ENCODE measurements at regions not wholly inside any gene's neighbourhood (a gene's known extent, or its start where the extent isn't known, plus 50 kb on each side); places are given as distances from the start of the nearest gene placed in this dataset.
A peak's percentile ranks its signal among the peaks of the same experiment; 100 is the strongest.

- Histone ChIP-seq H3K9me3 (no peaks in the 10 kb centered on the region), H3K27me3 (no peaks in the 10 kb centered on the region), H3K36me3 (no peaks in the 10 kb centered on the region), H3K27ac (replicated peaks in 1 of 4) (no peak overlapping the region), H3K4me1 (peaks cover 0 to 7% (median 0%) of the 10 kb centered on the region in 4 donors), H3K4me3 (no peak overlapping the region)
- no peak for DNase-seq (ENCODE audit: extremely low spot score)
- intact Hi-C loops (cut with DNase I): no loop called here
- TF ChIP-seq POLR2AphosphoS5 (IDR thresholded peaks at IDR 0.05) (no peak), POLR2A (IDR thresholded peaks at IDR 0.05; ENCODE audit: low read depth) (no peak), EP300 (IDR thresholded peaks at IDR 0.05) (no peak), CTCF (IDR thresholded peaks at IDR 0.05) (no peak)
- WGBS: 52% methylated on average over 2 of the region's 2 CpGs
Measured at GRCh38 chr7:91323626-91324158, 59.5 kb downstream of the FZD1 start.

GRCh38 chr7:91324663-91325062, 60.4 kb downstream of the FZD1 start:
- no peak for DNase-seq (ENCODE audit: extremely low spot score)
- Histone ChIP-seq H3K27me3 (no peaks in the 10 kb centered on the region), H3K27ac (replicated peaks in 1 of 4) (no peak overlapping the region), H3K4me3 (no peak overlapping the region), H3K4me1 (peaks cover 0 to 7% (median 0%) of the 10 kb centered on the region in 4 donors), H3K36me3 (no peaks in the 10 kb centered on the region), H3K9me3 (no peaks in the 10 kb centered on the region)
- WGBS: 79% methylated on average over 4 of the region's 4 CpGs
- TF ChIP-seq EP300 (IDR thresholded peaks at IDR 0.05): no peak
- no peak for TF ChIP-seq POLR2AphosphoS5 (IDR thresholded peaks at IDR 0.05)
- TF ChIP-seq POLR2A (IDR thresholded peaks at IDR 0.05; ENCODE audit: low read depth): no peak
- no peak for TF ChIP-seq CTCF (IDR thresholded peaks at IDR 0.05)
- intact Hi-C loops (cut with DNase I): no loop called here

GRCh38 chr7:91325726-91326125, 61.5 kb downstream of the FZD1 start:
- intact Hi-C loops (cut with DNase I): no loop called here
- H3K36me3 ChIP-seq: no peaks in the 10 kb centered on the region
- H3K4me3 ChIP-seq: no peak overlapping the region
- no peak for DNase-seq (ENCODE audit: extremely low spot score)
- no peak for TF ChIP-seq POLR2A (IDR thresholded peaks at IDR 0.05; ENCODE audit: low read depth)
- TF ChIP-seq POLR2AphosphoS5 (IDR thresholded peaks at IDR 0.05): no peak
- TF ChIP-seq EP300 (IDR thresholded peaks at IDR 0.05): no peak
- TF ChIP-seq CTCF (IDR thresholded peaks at IDR 0.05): no peak
- WGBS: 55% methylated on average over 3 of the region's 3 CpGs
- no peaks in the 10 kb centered on the region for H3K9me3 ChIP-seq
- no peak overlapping the region for H3K27ac ChIP-seq (replicated peaks in 1 of 4)
- peaks cover 0 to 7% (median 0%) of the 10 kb centered on the region in 4 donors for H3K4me1 ChIP-seq
- no peaks in the 10 kb centered on the region for H3K27me3 ChIP-seq

- Histone ChIP-seq H3K4me3 (no peak overlapping the region), H3K36me3 (no peaks in the 10 kb centered on the region), H3K9me3 (no peaks in the 10 kb centered on the region), H3K27ac (replicated peaks in 1 of 4) (peak overlapping the region in 1 of 4 donors; percentile 9), H3K27me3 (no peaks in the 10 kb centered on the region), H3K4me1 (peaks cover 0 to 7% (median 0%) of the 10 kb centered on the region in 4 donors)
- TF ChIP-seq EP300 (IDR thresholded peaks at IDR 0.05) (no peak), POLR2A (IDR thresholded peaks at IDR 0.05; ENCODE audit: low read depth) (no peak), POLR2AphosphoS5 (IDR thresholded peaks at IDR 0.05) (no peak), CTCF (IDR thresholded peaks at IDR 0.05) (no peak)
- 79% methylated on average over 8 of the region's 8 CpGs for WGBS
- DNase-seq (ENCODE audit: extremely low spot score): no peak
- intact Hi-C loops (cut with DNase I): no loop called here
Measured at GRCh38 chr7:91326516-91327199, 62.4 kb downstream of the FZD1 start.

Measured in esophagus muscularis mucosa (tissue), 4 donors.